Rectal smooth muscle tissue (tissue), 1 donor: ENCODE measurements at regions not wholly inside any gene's neighbourhood (a gene's known extent, or its start where the extent isn't known, plus 50 kb on each side); places are given as distances from the start of the nearest gene placed in this dataset.

Experiments used
- H3K27ac ChIP-seq: one replicate; pipeline ENCODE4 v1.7.0; 2013; ENCODE audit warnings: low read depth, low read length, inconsistent platforms
- H3K27me3 ChIP-seq: one replicate; pipeline ENCODE4 v1.7.0; 2013; ENCODE audit warnings: low read length; ENCODE audit not compliant: control insufficient read depth, insufficient read depth
- H3K36me3 ChIP-seq: one replicate; pipeline ENCODE4 v1.7.0; 2013; ENCODE audit warnings: low read length; ENCODE audit not compliant: control insufficient read depth, insufficient read depth
- H3K4me1 ChIP-seq: one replicate; pipeline ENCODE4 v1.7.0; 2013; ENCODE audit warnings: low read length; ENCODE audit not compliant: control insufficient read depth, insufficient read depth
- H3K4me3 ChIP-seq: one replicate; pipeline ENCODE4 v1.7.0; 2013; ENCODE audit warnings: low read length
- H3K9ac ChIP-seq: one replicate; pipeline ENCODE4 v1.7.0; 2013; ENCODE audit warnings: low read length

- Histone ChIP-seq H3K4me1 (no peaks in the 10 kb centered on the region), H3K36me3 (no peaks in the 10 kb centered on the region), H3K9ac (no peak overlapping the region), H3K4me3 (no peak overlapping the region), H3K27ac (no peak overlapping the region), H3K27me3 (no peaks in the 10 kb centered on the region)
These were observed 741.2 kb downstream of the NR2F2 start for GRCh38 chr15:97071668-97072067.

DNA sequence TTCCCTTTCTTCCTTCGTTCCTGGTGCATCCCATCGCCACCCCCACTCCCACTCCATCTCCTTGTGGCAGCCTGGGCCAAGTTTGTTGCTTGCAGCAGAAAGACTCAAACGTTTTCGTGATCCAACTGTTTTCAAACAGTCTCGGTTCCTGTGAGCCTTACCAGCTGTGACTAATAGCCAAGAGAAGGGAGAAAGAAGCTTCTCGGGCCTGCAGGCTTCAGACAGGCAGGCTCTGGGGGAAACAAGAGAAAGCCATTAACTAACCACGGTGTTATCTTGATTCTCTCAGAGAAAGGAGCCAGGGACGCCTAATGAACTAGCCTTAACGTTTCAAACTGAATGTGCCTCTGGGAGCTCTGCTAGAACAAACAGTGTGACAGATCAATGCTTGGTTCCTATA lies 742.0 kb downstream of the NR2F2 start:
- H3K27ac ChIP-seq = no peak overlapping the region
- H3K27me3 ChIP-seq = no peaks in the 10 kb centered on the region
- no peaks in the 10 kb centered on the region for H3K36me3 ChIP-seq
- H3K4me1 ChIP-seq = no peaks in the 10 kb centered on the region
- no peak overlapping the region for H3K9ac ChIP-seq
- H3K4me3 ChIP-seq = no peak overlapping the region

GRCh38 chr15:97076011-97076410 lies 745.5 kb downstream of the NR2F2 start:
- no peaks in the 10 kb centered on the region for H3K36me3 ChIP-seq
- no peak overlapping the region for H3K9ac ChIP-seq
- H3K27me3 ChIP-seq = no peaks in the 10 kb centered on the region
- H3K27ac ChIP-seq = no peak overlapping the region
- H3K4me1 ChIP-seq = no peaks in the 10 kb centered on the region
- H3K4me3 ChIP-seq = no peak overlapping the region

DNA sequence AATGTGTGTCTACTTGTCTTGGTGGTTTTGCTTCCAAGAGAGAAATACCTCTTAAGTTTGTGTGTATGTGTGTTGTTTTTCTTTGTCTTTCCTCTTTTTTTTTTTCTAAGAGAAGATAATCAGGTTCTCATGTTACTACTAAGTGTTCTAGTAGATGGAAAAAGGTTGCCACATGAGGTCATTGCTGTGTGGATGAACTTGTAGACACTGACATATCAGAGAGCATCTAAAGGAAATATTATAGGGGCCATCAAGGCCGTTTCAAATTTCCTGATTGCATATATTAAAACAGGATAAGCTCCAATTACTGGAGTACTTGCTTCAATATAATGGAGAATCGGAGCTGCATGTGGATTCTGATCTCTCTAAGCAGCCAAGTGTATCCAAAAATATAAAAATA lies 747.5 kb downstream of the NR2F2 start:
- H3K4me3 ChIP-seq = no peak overlapping the region
- no peaks in the 10 kb centered on the region for H3K36me3 ChIP-seq

DNA sequence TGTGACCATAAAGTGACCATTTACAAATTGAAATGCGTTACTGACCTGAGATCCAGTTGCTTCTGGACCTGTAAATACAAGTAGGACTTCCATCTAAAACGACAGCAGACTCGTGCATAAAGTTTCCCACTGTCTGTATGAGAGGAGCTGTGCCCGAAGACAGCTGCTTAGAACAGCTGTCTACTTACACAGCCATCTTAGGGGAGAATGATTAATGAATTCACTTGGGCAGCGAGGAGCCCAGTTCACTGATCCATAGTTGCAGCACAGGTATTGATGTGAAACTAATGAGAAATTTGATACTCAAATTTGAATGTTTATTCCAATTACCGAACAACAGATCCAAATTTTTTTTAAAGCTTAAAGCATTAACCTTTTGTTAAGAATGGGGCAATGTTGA lies 748.1 kb downstream of the NR2F2 start:
- Histone ChIP-seq H3K27ac (no peak overlapping the region), H3K4me3 (no peak overlapping the region), H3K9ac (no peak overlapping the region), H3K27me3 (no peaks in the 10 kb centered on the region), H3K4me1 (no peaks in the 10 kb centered on the region), H3K36me3 (no peaks in the 10 kb centered on the region)

More for the DNA sequence above, 747.5 kb downstream of the NR2F2 start:
- H3K9ac ChIP-seq = no peak overlapping the region
- no peaks in the 10 kb centered on the region for H3K27me3 ChIP-seq
- H3K4me1 ChIP-seq = no peaks in the 10 kb centered on the region
- H3K27ac ChIP-seq = no peak overlapping the region

GRCh38 chr15:97081666-97082226 lies 751.2 kb downstream of the NR2F2 start:
- no peaks in the 10 kb centered on the region for H3K36me3 ChIP-seq
- H3K9ac ChIP-seq = no peak overlapping the region
- H3K4me3 ChIP-seq = no peak overlapping the region
- H3K4me1 ChIP-seq = no peaks in the 10 kb centered on the region
- no peak overlapping the region for H3K27ac ChIP-seq
- H3K27me3 ChIP-seq = no peaks in the 10 kb centered on the region

- H3K4me1 ChIP-seq = no peaks in the 10 kb centered on the region
- no peak overlapping the region for H3K9ac ChIP-seq
- H3K36me3 ChIP-seq = no peaks in the 10 kb centered on the region
- no peak overlapping the region for H3K4me3 ChIP-seq
- H3K27ac ChIP-seq = no peak overlapping the region
- H3K27me3 ChIP-seq = no peaks in the 10 kb centered on the region
These were observed 752.3 kb downstream of the NR2F2 start for GRCh38 chr15:97082830-97083229.

- no peaks in the 10 kb centered on the region for H3K4me1 ChIP-seq
- no peak overlapping the region for H3K9ac ChIP-seq
- no peak overlapping the region for H3K27ac ChIP-seq
- no peak overlapping the region for H3K4me3 ChIP-seq
- H3K36me3 ChIP-seq = no peaks in the 10 kb centered on the region
- no peaks in the 10 kb centered on the region for H3K27me3 ChIP-seq
These were observed 754.1 kb downstream of the NR2F2 start for GRCh38 chr15:97084650-97085049.

GRCh38 chr15:97085731-97086130 lies 755.2 kb downstream of the NR2F2 start:
- Histone ChIP-seq H3K4me3 (no peak overlapping the region), H3K4me1 (no peaks in the 10 kb centered on the region), H3K36me3 (no peaks in the 10 kb centered on the region), H3K27me3 (no peaks in the 10 kb centered on the region), H3K9ac (no peak overlapping the region), H3K27ac (no peak overlapping the region)

DNA sequence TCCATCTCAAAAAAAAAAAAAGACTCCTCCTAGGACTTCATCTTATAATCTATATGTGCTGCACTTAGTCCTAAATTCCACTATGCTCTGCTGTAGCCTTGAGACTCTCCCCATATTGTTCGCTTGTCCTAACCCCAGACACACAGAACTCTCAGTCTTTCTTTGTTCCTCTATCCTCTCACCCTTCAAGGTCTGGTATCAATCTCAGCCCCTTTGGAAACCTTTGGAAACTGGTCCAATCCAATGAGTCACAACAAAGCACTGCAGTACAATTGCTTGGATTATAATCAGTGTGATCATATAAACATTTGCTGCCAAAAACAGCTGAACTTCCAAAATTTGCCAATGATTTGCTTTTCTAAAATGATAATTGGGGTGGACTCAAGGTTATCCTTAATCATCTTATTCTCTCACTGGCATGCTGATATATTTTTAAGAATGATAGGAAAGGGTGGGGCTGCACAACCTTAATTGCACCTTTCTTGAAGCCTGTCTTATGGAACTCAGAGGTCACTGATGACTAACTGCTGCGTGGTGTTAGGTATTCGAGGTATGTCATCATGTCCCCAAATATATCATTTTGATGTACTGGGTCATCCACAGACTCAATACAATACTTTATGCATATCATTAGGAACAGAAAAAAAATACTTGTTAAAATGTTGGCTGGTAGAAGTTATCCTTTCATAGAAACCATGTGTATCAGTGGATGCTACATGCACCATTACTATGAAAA lies 756.7 kb downstream of the NR2F2 start:
- H3K4me1 ChIP-seq = no peaks in the 10 kb centered on the region
- no peak overlapping the region for H3K4me3 ChIP-seq
- no peak overlapping the region for H3K27ac ChIP-seq
- no peak overlapping the region for H3K9ac ChIP-seq
- no peaks in the 10 kb centered on the region for H3K36me3 ChIP-seq
- no peaks in the 10 kb centered on the region for H3K27me3 ChIP-seq

GRCh38 chr15:97091093-97091492 lies 760.6 kb downstream of the NR2F2 start:
- no peak overlapping the region for H3K4me3 ChIP-seq
- no peak overlapping the region for H3K27ac ChIP-seq
- no peaks in the 10 kb centered on the region for H3K27me3 ChIP-seq
- H3K36me3 ChIP-seq = no peaks in the 10 kb centered on the region
- no peaks in the 10 kb centered on the region for H3K4me1 ChIP-seq
- H3K9ac ChIP-seq = no peak overlapping the region

GRCh38 chr15:97092656-97093055 lies 762.2 kb downstream of the NR2F2 start:
- no peaks in the 10 kb centered on the region for H3K4me1 ChIP-seq
- H3K4me3 ChIP-seq = no peak overlapping the region
- H3K27me3 ChIP-seq = no peaks in the 10 kb centered on the region
- no peak overlapping the region for H3K27ac ChIP-seq
- no peaks in the 10 kb centered on the region for H3K36me3 ChIP-seq
- H3K9ac ChIP-seq = no peak overlapping the region

DNA sequence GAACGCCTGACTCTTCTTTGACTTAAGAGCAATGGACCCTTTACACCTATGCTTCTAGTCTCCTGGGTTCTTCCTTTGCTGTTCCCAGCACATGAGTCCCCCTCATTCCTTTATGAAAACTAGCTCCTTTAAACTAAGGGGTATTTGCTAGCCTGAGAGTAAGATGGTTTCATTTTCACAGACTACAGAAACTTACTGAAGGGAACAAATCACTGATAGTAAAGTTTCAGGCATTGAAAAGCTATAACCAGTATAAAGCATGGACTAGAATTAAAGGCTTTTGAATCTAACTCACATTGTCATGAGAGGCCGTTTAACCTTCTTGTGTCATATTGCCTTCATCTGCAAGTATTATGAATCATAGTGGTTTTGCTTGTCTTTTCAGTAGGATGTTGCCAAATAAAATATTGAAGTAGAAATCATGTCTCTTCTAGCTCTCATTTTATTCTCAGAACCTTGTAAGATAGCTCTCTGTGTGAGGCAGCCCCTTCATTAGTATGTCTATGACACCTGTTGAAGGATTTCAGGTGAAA lies 765.9 kb downstream of the NR2F2 start:
- Histone ChIP-seq H3K36me3 (no peaks in the 10 kb centered on the region), H3K4me1 (no peaks in the 10 kb centered on the region), H3K27ac (no peak overlapping the region), H3K9ac (no peak overlapping the region), H3K4me3 (no peak overlapping the region), H3K27me3 (no peaks in the 10 kb centered on the region)
